DMS 273 (cell line): ENCODE measurements at regions not wholly inside any gene's neighbourhood (a gene's known extent, or its start where the extent isn't known, plus 50 kb on each side); places are given as distances from the start of the nearest gene placed in this dataset.
"Not testable (repeated sequence)": the region's sequence is repeated elsewhere in the genome, so short reads cannot be mapped to it uniquely, and the experiment has no call there.

Experiments
- DNase-seq: peaks from one replicate; lab custom pipeline; 2025; ENCODE audit not compliant: unreplicated experiment; lab: John Stamatoyannopoulos, UW

- no peak for DNase-seq
Observed at GRCh38 chr22:48498526-48499331, 1328.9 kb downstream of the BRD1 start.

DNA sequence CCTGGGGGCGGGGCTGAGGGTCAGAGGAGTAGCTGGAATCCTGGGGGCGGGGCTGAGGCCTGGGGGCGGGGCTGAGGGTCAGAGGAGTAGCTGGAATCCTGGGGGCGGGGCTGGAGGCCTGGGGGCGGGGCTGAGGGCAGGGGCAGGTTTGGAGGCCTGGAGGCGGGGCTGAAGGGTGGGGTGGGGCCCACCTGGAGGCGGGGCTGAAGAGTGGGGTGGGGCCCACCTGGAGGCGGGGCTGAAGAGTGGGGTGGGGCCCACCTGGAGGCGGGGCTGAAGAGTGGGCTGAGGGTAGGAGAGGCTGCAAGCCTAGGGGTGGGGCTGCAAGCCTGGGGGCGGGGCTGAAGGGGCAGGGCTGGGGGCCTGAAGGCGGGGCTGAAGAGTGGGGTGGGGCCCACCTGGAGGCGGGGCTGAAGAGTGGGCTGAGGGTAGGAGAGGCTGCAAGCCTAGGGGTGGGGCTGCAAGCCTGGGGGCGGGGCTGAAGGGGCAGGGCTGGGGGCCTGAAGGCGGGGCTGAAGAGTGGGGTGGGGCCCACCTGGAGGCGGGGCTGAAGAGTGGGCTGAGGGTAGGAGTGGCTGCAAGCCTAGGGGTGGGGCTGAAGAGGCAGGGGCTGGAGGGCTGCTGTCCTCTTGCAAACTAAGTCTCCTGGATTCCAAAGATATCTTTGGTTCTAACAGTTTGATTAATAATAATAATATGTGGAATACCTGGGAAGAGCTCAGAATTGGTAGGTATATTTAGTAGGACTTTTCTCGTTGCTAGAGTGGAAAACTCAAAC, 1329.7 kb downstream of the BRD1 start:
- not testable (repeated sequence) for DNase-seq

GRCh38 chr22:48496987-48497650, 1330.6 kb downstream of the BRD1 start:
- DNase-seq, result no peak

DNA sequence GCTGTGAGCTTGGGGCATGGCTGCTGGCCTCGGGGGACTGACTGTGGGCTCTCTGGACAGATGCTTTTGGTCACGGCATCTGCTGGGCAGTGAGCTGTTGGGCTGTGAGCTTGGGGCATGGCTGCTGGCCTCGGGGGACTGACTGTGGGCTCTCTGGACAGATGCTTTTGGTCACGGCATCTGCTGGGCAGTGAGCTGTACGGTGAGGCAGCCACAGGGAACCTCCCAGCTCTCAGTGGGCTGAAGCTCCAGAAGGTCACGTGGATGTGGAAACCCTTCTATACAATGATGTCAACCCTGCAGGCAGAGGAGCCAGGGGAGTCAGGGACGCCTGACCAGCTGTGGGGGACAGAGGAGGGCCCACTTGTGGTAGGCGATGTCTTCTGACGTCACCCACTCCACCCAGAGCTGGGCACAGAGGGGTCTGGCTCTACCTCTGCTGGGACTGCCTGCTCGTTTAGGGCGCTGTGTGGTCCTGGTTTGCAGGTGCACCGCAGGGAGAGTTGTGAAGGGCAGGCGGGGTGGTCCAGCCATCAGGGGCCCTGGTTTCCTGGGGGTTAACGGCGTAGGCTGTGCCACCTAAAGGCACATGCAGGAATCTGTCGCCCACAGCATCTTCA, 1331.3 kb downstream of the BRD1 start:
- DNase-seq, result no peak

GRCh38 chr22:48495751-48496080, 1332.0 kb downstream of the BRD1 start:
- no peak for DNase-seq

GRCh38 chr22:48494968-48495750, 1332.5 kb downstream of the BRD1 start:
- no peak for DNase-seq

DNA sequence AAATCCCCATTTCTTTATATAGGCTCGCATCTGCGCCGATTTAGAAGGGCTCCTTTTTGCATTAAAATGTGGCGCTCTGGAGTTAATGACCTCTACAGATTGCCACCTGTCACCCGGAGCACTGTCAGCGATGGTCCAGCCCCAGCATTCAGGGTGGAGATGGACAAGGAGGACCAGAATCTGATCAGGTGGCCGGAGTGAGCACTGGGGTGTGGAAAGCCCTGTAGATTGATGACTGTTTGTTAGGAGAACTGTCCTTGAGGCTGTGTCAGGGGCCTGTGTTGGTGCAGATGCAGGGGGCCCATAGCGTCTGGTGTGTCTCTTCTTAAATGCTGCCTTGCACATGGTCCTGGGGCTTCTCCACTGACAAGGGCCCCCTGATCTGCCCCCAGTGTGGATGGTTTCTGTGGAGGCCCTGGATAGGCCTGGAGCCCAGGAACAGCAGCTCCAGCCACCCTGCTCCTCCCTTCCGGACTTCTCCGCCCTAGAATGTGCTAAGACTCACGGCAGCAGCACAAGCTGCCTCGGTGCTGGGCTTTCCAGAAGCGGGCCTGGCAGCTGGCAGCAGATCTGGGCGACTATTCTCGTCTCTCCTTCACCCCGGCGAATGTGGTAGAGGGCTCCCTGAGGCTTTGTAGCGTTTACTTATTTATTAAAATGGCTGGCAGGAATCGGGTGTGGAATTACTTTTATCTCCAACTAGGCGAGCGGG, 1333.3 kb downstream of the BRD1 start:
- DNase-seq, result no peak

DNA sequence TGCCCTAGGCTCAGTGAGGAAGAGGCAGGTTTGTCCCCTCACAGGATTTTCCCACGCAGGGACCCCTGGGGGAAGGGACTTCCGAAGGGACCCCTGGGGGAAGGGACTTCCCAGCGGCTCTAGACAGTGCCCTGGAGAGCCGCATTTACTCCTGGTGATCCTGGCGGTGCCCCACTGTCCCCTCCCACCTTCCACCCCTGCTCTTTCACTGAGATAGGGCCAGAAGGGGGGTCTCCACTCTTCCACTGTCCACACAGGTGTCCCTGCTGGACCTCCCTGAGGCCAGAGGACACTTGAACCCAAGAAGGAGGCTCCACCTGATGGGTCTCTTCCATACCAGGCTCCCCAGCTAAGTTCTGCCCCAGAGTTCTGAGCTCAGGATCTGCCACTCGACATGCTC, 1333.9 kb downstream of the BRD1 start:
- DNase-seq, result no peak

GRCh38 chr22:48492366-48493320, 1335.0 kb downstream of the BRD1 start:
- peak; percentile 86 for DNase-seq

DNA sequence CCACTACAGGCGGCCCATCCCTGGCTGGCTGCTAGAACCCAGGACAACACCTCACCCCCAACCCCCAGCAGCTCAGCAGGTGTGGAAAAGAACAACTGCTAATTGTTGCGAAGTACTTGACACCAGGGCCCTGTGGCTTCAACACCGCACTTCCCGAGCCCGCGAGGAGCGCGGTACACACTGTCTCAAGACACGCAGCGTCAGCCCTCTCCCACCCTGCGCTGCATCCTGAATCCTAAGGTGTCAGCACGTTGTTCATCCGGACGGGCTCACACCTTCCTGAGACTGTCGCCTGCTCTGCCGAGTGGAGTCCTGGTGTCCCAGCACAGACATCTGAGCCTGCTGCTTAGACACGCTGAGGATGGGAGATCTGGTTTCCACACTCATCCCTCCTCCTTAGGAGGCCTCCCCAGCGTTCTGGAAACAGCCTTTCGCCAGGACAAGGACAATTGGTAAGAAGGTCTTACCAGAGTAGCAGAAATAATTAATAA, 1336.2 kb downstream of the BRD1 start:
- DNase-seq, result no peak

GRCh38 chr22:48490500-48491411, 1336.9 kb downstream of the BRD1 start:
- DNase-seq, result peak; percentile 39

DNA sequence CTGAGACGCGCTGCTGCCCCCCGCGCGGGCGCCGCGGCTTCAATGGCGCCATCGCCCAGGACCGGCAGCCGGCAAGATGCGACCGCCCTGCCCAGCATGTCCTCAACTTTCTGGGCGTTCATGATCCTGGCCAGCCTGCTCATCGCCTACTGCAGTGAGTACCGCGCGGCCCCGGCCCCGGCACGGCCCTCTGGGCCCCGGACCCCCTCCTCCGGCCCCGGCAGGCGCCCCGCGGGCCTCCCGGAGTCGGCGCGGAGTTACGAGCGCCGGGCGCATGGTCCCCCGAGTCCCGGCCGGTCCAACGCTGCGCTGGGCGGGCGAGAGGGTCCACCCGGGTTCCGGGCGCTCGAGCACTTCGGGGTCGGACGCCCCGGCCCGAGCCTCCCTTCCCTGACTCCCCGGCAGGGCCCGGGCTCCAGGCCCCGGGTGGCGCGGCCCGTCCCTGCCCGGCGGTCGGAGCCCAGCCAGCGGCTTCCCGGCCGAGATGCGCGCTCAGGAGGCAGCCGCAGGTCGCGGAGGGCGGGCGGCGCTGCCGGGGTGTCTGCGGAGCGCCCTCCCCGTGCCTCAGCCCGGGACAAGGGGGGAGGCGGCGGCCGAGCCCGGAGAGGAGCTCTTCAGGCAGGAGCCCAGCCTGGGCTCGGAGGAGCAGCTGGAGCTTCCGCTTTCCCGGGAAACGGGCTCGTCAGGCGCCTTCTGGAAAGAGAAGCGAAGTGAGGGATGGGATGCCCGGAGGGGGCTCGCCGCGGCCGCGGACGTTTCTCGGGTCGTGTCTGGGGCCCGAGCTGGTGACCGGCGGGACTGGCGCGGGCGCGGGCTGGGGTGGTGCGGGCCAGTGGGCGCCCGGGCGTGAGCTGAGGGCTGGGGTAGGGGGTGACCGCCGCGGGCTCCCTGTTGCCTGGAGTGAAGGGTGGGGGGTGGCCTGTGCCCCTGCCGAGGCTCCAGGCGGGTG, 1337.8 kb downstream of the BRD1 start:
- DNase-seq, result peak; percentile 54

DNA sequence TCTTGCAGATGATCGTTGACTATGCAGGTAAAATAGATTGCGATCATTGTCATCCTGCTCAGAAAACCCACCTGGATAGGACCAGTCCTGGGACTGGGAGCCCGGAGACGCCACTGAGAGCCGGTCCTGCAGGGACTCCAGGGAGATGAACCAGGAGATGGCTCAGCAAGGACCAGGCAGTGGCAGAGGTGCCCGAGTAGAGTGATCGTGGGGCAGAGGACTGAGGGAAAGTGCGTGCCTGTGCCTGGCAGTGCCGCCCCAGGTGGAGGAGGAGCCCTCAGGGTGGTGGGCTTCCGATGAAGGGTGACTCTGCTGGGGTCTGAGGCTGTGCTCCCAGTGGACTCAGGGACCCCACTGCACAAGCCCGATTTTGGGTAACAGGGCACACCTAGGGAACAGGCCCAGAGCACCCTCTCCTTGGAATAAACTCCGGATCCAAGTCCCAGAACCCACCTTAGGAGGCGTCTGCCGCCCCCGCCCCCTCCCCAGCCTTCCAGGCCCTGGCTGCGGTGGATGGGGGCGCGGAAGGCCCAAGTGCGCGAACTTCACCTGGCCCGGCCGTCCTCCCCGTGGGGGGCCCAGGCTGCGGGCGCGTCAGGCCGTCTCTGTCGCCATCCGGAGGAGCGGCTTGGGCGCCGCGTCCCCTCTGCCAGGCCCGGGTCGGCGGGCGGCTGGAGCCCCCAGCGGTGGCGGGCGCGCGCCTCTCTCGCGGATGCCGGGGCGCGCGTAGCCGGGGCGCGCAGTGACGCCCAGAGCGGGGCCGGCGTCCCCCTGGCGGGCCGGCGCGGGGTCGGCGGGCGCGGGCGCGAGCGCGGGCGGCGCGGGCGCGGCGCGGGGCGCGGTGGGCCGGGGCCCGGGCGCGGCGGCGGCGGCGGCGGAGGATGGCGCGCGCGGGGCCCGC, 1338.8 kb downstream of the BRD1 start:
- peak; percentile 69 for DNase-seq

GRCh38 chr22:48488149-48488551, 1339.5 kb downstream of the BRD1 start:
- DNase-seq, result peak; percentile 35

GRCh38 chr22:48486558-48486957, 1341.1 kb downstream of the BRD1 start:
- no peak for DNase-seq

DNA sequence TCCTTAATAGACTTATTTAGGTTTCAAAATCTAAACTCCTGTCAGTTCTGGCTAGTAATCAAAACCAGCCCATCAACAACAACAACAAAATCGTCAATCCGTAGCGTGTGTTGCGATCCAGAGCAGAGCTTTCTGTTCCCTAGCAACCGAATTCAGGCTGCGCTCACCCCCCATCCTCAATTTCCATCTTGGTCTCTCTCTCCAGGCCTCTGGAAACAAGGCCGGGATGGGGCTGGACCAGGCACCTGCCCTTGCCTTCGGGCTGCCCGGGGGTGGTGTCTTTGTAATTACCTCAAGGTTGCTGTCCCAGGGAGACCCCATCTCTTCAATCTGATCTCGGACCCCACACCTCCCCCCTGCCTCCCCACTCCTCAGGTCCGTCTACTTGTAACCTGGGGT, 1341.5 kb downstream of the BRD1 start:
- no peak for DNase-seq
